ENCODE measurements at regions not wholly inside any gene's neighbourhood (a gene's known extent, or its start where the extent isn't known, plus 50 kb on each side); places are given as distances from the start of the nearest gene placed in this dataset.

DNA sequence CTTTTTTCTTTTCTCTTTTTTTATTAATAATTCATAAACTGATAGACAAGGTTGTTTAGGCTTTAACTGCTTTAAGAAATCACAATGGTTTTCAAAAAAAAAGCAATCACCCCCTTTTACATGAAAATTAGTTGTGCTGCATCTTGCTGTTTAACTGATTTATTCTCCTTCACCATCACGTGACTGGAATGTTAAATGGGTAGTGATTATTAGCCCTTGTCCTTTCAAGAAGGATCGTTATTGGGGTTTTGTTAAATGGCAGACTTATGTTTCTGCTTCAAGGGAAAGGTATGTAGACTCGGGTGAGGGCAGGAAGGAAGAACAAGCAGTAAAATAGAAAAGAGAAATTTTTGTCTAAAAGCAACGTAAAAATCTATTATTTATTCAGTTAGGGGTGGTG is 175.6 kb upstream of the TLE4 start:
- DNase-seq = no peak
- TF ChIP-seq, protein P1, sequence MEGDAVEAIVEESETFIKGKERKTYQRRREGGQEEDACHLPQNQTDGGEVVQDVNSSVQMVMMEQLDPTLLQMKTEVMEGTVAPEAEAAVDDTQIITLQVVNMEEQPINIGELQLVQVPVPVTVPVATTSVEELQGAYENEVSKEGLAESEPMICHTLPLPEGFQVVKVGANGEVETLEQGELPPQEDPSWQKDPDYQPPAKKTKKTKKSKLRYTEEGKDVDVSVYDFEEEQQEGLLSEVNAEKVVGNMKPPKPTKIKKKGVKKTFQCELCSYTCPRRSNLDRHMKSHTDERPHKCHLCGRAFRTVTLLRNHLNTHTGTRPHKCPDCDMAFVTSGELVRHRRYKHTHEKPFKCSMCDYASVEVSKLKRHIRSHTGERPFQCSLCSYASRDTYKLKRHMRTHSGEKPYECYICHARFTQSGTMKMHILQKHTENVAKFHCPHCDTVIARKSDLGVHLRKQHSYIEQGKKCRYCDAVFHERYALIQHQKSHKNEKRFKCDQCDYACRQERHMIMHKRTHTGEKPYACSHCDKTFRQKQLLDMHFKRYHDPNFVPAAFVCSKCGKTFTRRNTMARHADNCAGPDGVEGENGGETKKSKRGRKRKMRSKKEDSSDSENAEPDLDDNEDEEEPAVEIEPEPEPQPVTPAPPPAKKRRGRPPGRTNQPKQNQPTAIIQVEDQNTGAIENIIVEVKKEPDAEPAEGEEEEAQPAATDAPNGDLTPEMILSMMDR (IDR thresholded peaks at IDR 0.05 in 4 of 5, conservative IDR thresholded peaks at IDR 0.05 in 1 of 5) = no peak
- no peak for TF ChIP-seq POLR2A (IDR thresholded peaks at IDR 0.05)
- no peaks in the 10 kb centered on the region for H3K36me3 ChIP-seq
- H3K4me3 ChIP-seq = no peak overlapping the region
- H3K4me1 ChIP-seq = no peaks in the 10 kb centered on the region
- no peaks in the 10 kb centered on the region for H3K27me3 ChIP-seq
- in situ Hi-C loops (cut with MboI; ENCODE audit: low sequenced_read_pairs in 4 of 4) = no loop called here
- ATAC-seq = no peak
- H3K9me3 ChIP-seq = no peaks in the 10 kb centered on the region
- intact Hi-C loops (cut with DNase I; ENCODE audit: low total_unique reads) = no loop called here
- H3K27ac ChIP-seq = no peak overlapping the region

DNA sequence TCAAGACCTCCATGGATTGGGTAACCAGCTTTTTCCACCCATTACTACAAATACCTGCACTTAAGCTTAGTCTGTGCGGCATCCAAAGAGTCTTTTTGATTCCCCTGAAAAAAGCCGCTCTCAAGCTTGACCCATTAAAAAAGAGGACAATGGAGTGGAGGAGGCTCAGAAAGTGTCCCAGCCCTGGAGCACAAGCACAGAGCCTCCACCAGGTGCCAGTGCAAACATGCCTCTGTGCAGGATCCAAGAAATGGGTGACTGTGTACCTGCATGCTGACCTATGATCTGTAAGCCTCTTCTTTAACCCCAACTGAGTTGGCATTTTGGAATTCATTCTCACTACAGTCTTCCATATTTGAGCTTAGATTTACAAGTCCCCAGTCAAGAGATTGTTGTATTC is 168.3 kb upstream of the TLE4 start:
- H3K27me3 ChIP-seq = no peaks in the 10 kb centered on the region
- intact Hi-C loops (cut with DNase I; ENCODE audit: low total_unique reads) (no loop called here), in situ Hi-C loops (cut with MboI; ENCODE audit: low sequenced_read_pairs in 4 of 4) (loop anchor here in 1 of 4 donors (25.0 kb wide), 1 partner anchor 384 kb away; no protein-coding TSS in a partner anchor)
- ATAC-seq (no peak), DNase-seq (no peak)
- no peaks in the 10 kb centered on the region for H3K9me3 ChIP-seq
- TF ChIP-seq, protein P1 (IDR thresholded peaks at IDR 0.05 in 4 of 5, conservative IDR thresholded peaks at IDR 0.05 in 1 of 5) = no peak
- no peak for TF ChIP-seq POLR2A (IDR thresholded peaks at IDR 0.05)
- H3K27ac ChIP-seq = no peak overlapping the region
- no peak overlapping the region for H3K4me3 ChIP-seq
- H3K4me1 ChIP-seq = no peaks in the 10 kb centered on the region
- no peaks in the 10 kb centered on the region for H3K36me3 ChIP-seq

DNA sequence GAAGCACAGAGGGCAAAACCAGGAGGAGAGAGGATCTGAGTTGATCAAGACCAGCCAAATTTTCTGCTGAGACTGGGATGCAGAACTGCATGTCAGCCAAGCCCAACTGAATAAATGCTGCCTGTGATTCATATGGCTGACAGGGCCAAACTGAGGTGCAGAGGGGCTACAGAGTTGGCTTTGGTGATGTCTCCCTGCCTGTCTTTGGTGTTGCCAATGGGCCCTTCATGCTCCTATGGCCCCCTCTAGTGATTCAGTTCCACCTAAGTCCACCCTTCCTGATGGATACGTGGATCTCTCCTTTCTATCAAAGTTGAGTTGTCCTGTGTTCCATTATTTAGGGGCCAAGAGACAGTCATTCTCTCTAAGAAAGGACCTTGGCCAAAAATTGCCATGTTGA is 163.6 kb upstream of the TLE4 start:
- intact Hi-C loops (cut with DNase I; ENCODE audit: low total_unique reads) (no loop called here), in situ Hi-C loops (cut with MboI; ENCODE audit: low sequenced_read_pairs in 4 of 4) (loop anchor here in 1 of 4 donors (25.0 kb wide), 1 partner anchor 379 kb away; no protein-coding TSS in a partner anchor)
- no peaks in the 10 kb centered on the region for H3K9me3 ChIP-seq
- DNase-seq = no peak
- TF ChIP-seq, protein P1 (IDR thresholded peaks at IDR 0.05 in 4 of 5, conservative IDR thresholded peaks at IDR 0.05 in 1 of 5) = no peak
- TF ChIP-seq POLR2A (IDR thresholded peaks at IDR 0.05) = no peak
- no peak for ATAC-seq
- H3K4me3 ChIP-seq = no peak overlapping the region
- no peaks in the 10 kb centered on the region for H3K4me1 ChIP-seq
- no peaks in the 10 kb centered on the region for H3K36me3 ChIP-seq
- no peak overlapping the region for H3K27ac ChIP-seq
- no peaks in the 10 kb centered on the region for H3K27me3 ChIP-seq

DNA sequence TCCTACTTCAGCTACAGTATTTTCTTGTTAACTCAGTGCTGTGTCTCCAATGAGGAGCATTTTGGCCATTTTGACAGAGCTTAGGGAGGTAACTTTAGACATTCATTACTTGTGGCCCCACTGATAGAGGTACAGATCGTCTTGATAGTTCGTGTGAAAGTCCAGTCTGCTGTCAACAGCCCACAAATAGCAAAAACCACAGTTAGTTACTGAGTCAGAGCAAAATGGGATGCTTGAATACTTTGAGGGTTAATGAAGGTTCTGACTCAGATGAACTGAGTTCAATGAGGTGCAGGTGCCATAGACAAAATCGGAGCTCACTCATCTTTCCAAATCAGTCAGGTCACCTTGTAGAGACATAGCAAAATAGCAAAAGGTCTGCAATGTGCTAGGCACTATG is 163.1 kb upstream of the TLE4 start:
- no peak overlapping the region for H3K4me3 ChIP-seq
- in situ Hi-C loops (cut with MboI; ENCODE audit: low sequenced_read_pairs in 4 of 4) (loop anchor here in 1 of 4 donors (25.0 kb wide), 1 partner anchor 379 kb away; no protein-coding TSS in a partner anchor), intact Hi-C loops (cut with DNase I; ENCODE audit: low total_unique reads) (no loop called here)
- no peaks in the 10 kb centered on the region for H3K27me3 ChIP-seq
- H3K27ac ChIP-seq = no peak overlapping the region
- ATAC-seq = no peak
- TF ChIP-seq, protein P1 (IDR thresholded peaks at IDR 0.05 in 4 of 5, conservative IDR thresholded peaks at IDR 0.05 in 1 of 5) = no peak
- TF ChIP-seq POLR2A (IDR thresholded peaks at IDR 0.05) = no peak
- H3K4me1 ChIP-seq = no peaks in the 10 kb centered on the region
- no peaks in the 10 kb centered on the region for H3K9me3 ChIP-seq
- H3K36me3 ChIP-seq = no peaks in the 10 kb centered on the region
- DNase-seq = no peak

Data from gastrocnemius medialis (tissue), 4 donors.